GM19035 (cell line): ENCODE measurements at regions not wholly inside any gene's neighbourhood (a gene's known extent, or its start where the extent isn't known, plus 50 kb on each side); places are given as distances from the start of the nearest gene placed in this dataset.
"Not testable (repeated sequence)": the region's sequence is repeated elsewhere in the genome, so short reads cannot be mapped to it uniquely, and the experiment has no call there.

Source experiments
- ATAC-seq: cut with Tn5 transposase; IDR thresholded peaks from one replicate; pipeline ENCODE4 v1.9.1; 2021; ENCODE audit not compliant: unreplicated experiment

DNA sequence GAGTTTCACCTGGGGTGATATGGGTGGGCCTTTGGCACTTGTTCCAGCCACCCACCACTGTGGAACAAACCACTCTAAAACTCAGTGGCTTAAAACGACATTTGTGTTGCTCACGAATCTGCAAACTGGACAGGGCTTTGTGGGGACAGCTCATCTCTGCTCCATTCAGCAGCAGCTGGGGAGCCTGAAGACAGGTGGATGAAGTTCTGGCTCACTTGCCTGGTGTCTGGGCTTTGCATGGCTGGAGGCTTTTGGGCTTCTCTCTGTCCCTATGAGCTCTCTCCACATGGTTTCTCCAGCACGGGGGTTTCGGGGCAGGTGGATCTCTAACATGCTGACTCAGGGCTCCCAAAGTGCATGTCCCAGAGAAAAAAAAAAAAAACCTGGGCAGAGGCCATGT lies 93.0 kb upstream of the GLI2 start:
- no peak for ATAC-seq

DNA sequence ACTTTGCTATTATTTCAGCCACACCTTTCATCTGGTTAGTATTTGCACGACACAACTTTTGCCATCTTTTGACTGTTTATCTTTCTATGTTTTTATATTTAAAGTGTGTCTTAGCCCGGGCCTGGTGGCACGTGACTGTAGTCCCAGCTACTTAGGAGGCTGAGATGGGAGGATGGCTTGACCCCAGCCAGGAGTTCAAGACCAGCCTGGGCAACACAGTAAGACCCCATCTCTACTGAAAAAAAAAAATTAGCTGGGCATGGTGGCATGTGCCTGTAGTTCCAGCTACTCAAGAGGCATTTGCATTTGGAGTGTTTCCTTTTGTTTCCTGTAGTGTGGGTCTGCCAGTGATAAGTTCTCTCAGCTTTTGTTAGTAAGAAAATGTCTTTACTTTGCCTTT lies 88.7 kb upstream of the GLI2 start:
- no peak for ATAC-seq

GRCh38 chr2:120647487-120647886 lies 88.2 kb upstream of the GLI2 start:
- ATAC-seq, result no peak

GRCh38 chr2:120649381-120649780 lies 86.3 kb upstream of the GLI2 start:
- ATAC-seq, result not testable (repeated sequence)

- ATAC-seq, result no peak
Observed at GRCh38 chr2:120650022-120650644, 85.5 kb upstream of the GLI2 start.

DNA sequence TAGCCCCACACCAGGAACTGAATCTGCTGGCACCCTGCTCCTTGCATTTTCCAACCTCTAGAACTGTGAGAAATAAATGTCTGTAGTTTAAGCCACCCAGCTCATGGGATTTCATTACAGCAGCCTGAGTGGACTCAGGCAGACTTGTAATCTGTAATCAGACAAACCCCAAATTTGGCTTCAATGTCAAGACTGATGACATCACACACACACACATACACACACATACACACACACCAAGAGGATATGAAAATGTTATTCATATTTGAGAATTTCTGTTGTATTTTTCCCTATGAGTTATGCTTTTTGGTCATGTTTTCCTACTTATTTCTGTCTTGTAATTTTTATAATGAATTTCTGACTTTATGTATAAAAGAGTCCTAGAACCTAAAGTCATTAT lies 83.8 kb upstream of the GLI2 start:
- no peak for ATAC-seq

DNA sequence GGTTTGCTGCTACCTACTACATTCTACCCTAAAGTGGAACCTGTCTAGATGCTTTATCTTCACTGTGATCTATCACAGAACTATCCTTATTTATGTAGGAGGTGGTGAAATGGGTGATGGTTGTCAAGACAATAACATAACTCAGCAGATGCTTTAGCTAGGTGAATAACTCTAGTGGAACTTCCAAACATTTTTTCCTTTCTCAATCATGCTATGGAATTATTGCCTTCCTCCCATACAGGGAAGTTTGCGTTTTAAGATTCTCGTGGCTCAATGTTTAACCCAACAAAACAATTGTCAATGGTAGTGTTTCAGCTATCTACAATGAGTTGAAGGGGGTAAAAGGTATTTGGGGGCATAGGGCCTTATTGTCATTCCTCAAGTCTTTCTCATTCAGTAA lies 82.6 kb upstream of the GLI2 start:
- ATAC-seq, result no peak

DNA sequence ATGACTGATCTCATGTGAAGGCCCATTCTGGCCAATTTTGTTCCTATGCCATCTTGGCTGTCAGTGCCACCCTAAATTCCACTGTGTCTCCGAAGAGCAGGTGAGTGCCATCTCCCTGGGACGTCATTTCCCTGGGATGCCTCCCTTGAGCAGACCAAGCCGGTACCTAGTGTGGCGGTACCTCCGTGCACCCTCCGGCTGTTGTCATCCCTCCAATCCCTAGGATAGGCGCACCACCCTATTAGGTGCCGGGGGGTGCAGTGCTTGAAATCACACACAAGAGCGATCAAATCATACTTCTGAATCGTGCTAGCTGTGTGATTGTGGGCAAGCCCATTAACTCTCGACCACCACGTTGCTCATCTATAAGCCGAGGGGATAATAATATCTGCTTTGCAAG lies 81.8 kb upstream of the GLI2 start:
- ATAC-seq, result no peak

GRCh38 chr2:120654381-120655134 lies 81.1 kb upstream of the GLI2 start:
- no peak for ATAC-seq

- ATAC-seq, result no peak
Observed at GRCh38 chr2:120656273-120656950, 79.3 kb upstream of the GLI2 start.

- ATAC-seq, result no peak
Observed at GRCh38 chr2:120658042-120658769, 77.5 kb upstream of the GLI2 start.

DNA sequence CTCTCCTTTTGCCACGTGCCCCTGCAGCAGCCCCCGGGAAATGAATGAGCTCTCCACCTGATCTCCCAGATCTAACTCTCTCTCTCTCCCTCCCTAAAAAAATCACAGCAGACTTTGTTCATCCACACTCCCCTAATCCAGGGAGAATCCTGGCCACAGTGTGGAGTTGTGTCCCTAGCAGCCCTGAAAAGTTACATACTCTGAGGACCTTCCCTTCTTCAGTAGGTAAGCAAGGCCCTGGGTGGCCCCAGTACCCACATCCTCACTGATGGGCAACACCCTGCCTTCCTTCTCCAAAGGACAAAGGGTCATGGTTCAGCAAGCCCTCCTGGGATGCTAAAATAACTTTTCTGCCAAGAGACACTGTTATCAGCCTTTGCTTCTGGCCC lies 76.9 kb upstream of the GLI2 start:
- ATAC-seq, result no peak

DNA sequence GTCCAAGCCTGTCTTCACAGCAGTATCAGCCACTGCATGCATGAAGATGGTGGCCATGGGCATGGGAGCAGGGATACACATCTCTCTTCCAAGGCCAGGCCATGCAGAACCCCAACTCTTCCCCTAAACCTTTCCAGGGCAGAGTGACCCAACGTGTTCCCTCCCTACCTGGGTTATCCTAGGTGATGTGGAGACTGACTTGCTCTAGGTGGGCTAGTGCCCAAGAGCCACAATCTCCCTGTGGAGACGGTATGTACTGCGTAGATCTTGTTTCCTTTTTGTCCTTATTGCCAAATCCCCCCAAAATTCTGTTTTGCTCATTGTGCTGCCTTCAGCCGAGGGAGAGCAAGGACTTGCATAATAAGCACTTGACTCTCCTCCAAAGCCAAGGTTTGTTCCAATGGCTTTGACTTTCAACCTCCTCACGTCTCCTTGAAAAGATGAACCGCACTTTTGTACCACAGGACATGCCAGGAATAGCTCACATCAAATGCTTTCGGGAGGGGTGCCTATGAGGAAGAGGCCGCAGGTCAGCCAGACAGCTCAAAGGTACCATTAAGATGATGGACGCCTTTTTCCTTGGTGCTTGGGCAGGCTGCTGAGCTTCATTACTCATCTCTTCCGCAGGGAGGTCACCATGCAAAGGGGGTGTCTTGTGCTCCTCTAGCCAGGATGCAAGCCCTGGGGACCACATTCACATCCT lies 76.2 kb upstream of the GLI2 start:
- ATAC-seq, result no peak

DNA sequence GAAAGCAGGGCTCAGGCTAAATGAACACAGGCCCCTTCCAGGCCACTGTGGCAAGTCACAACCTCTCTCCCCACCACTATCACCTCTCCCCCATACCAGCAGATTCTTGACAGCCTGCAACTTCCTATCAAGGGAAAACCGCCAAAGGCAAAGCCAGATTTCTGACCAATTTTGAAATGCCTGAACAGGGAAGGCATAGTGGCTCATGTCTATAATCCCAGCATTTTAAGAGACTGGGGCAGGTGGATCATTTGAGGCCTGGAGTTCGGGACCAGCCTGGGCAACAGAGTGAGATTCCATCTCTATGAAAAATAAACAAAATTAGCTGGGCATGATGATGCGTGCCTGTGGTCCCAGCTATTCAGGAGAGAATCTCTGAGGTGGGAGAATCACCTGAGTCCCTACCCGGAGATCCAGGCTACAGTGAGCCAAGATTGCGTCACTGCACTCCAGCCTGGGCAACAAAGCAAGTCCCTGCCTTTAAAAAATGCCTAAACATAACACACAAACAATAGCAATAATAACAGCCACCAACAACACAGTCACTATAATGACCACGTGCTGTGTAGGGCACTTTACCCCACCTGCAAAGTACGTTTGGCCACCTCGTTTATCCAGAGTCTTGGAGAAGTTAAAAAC lies 75.5 kb upstream of the GLI2 start:
- ATAC-seq, result no peak

- no peak for ATAC-seq
Observed at GRCh38 chr2:120660771-120661459, 74.8 kb upstream of the GLI2 start.

DNA sequence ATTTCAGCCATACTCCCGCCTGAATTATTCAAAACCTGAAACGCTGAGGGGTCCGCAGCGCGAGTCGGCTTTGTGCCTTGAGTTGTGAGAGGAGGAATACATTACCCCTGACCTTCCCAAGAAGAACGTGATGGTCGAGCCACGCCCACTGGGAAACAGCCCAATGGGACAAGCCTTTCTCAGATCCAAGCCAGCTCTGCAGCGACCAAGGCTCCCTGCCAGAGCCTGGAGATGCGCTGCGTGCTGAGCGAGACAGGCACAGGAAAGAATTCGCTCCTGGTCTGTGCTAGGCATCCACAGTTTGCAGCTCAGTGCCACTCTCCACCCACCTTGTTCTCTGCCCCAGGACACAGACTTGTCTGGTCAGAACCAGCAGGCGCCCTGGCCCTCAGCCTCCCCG lies 74.1 kb upstream of the GLI2 start:
- ATAC-seq, result no peak

DNA sequence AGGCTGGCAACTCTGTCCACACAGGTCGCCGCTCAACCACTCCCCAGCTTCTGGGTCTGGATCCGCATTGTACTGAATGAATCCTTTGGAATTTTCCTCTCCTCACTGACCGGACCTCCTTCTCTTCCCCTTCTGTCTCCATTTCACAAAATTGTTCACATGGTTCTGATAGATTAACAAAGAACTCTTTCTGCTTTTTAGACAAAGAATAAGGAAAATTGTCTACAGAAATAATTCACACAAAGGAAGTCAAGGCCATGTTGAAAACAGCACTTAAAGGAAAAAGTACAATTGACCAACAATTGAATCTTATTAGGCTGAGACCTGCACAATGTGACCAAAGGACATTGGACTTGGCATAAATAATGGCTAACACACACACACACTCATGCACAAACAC lies 73.6 kb upstream of the GLI2 start:
- no peak for ATAC-seq

DNA sequence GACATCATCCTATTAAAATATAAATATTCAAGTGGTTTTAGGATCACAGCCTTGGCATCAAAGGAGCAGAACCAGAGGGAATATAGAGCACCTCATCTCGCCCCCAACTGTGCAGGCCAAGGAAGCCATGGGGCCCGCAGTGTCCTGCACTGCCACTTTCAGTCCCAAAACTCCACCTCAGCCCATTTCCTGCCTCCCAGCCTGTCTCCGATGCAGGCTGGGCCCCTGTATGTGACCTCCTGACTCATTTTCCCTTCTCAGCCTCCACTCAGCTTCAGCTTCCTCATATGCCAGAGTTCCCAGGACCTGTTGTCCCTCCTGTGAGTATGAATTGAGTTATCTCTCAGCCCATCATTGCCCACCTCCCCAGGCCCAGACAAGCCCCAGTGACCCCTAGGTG lies 72.9 kb upstream of the GLI2 start:
- ATAC-seq, result no peak

DNA sequence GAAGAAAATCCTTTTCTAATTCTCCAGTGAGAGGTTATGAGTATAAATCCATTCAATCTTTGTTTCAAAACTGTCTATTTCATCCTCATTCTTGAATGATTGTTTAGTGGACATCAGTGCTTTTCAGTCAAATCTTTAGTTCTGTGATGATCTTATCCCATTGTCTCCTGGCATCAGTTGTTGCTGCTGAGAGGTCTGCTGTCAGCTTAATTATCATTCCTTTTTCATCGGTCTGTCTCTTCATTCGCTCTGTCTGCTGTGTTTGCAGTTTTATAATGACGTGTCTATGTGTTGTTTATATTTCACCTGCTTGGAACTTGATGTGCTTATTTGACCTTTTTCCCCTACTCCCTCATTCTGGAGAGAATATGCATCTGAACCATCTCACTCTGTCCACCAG lies 69.2 kb upstream of the GLI2 start:
- no peak for ATAC-seq

GRCh38 chr2:120667981-120668380 lies 67.7 kb upstream of the GLI2 start:
- no peak for ATAC-seq
